HL-60 (cell line): ENCODE measurements at regions not wholly inside any gene's neighbourhood (a gene's known extent, or its start where the extent isn't known, plus 50 kb on each side); places are given as distances from the start of the nearest gene placed in this dataset.

Experiments used
- DNase-seq, 2 experiments: peaks; one replicate each; pipeline ENCODE4 v3.0.0-alpha.2; 2010 to 2020; ENCODE audit warnings: low read depth in 1 of 2, low spot score in 1 of 2
- H3K27ac ChIP-seq: fragments of 250-450 bp; sonication (Bioruptor Pico); replicated peaks from 2 replicates; pipeline ENCODE4 v1.5.1; 2020; ENCODE audit warnings: mild to moderate bottlenecking, moderate library complexity
- H3K27me3 ChIP-seq: fragments of 250-450 bp; sonication (Bioruptor Pico); 2 replicates; pipeline ENCODE4 v1.5.1; 2021; ENCODE audit warnings: mild to moderate bottlenecking, moderate library complexity; ENCODE audit not compliant: insufficient read depth, poor library complexity, severe bottlenecking
- H3K4me3 ChIP-seq: replicated peaks from 2 replicates; pipeline ENCODE4 v1.5.1; 2011; ENCODE audit warnings: mild to moderate bottlenecking, control low read depth, low read length; ENCODE audit not compliant: insufficient read depth
- CTCF ChIP-seq: IDR thresholded peaks from one replicate; pipeline ENCODE4 v1.5.1; 2011; ENCODE audit warnings: low read length, control low read depth, inconsistent platforms; ENCODE audit not compliant: insufficient read depth
- GABPA ChIP-seq: IDR thresholded peaks from 2 replicates; pipeline ENCODE4 v1.6.1; 2012; ENCODE audit warnings: low read depth
- POLR2AphosphoS5 ChIP-seq: IDR thresholded peaks from 2 replicates; pipeline ENCODE4 v1.6.1; 2012; ENCODE audit warnings: low read depth
- REST ChIP-seq: IDR thresholded peaks from 2 replicates; pipeline ENCODE4 v1.6.1; 2012; ENCODE audit warnings: low read depth; ENCODE audit not compliant: insufficient replicate concordance
- SPI1 ChIP-seq: IDR thresholded peaks from 2 replicates; pipeline ENCODE4 v1.6.1; 2012; ENCODE audit warnings: low read depth, mild to moderate bottlenecking, borderline replicate concordance

GRCh38 chr14:65943916-65944410 is 531.4 kb downstream of the FUT8 start:
- Histone ChIP-seq H3K4me3 (no peak overlapping the region), H3K27me3 (no peaks in the 10 kb centered on the region), H3K27ac (no peak overlapping the region)
- TF ChIP-seq SPI1 (no peak), REST (no peak), POLR2AphosphoS5 (no peak), GABPA (no peak), CTCF (no peak)
- DNase-seq: no peak

- no peak for DNase-seq
- no peaks in the 10 kb centered on the region for H3K27me3 ChIP-seq
- no peak for TF ChIP-seq CTCF
- no peak for TF ChIP-seq POLR2AphosphoS5
- TF ChIP-seq GABPA: no peak
- TF ChIP-seq SPI1: no peak
- TF ChIP-seq REST: no peak
- no peak overlapping the region for H3K27ac ChIP-seq
- H3K4me3 ChIP-seq: no peak overlapping the region
These were observed 532.8 kb downstream of the FUT8 start for GRCh38 chr14:65945327-65945726.

GRCh38 chr14:65946494-65946893 is 534.0 kb downstream of the FUT8 start:
- H3K27ac ChIP-seq: no peak overlapping the region
- no peak for TF ChIP-seq GABPA
- no peak for TF ChIP-seq SPI1
- no peak for TF ChIP-seq CTCF
- TF ChIP-seq POLR2AphosphoS5: no peak
- no peak for TF ChIP-seq REST
- no peaks in the 10 kb centered on the region for H3K27me3 ChIP-seq
- DNase-seq: no peak
- H3K4me3 ChIP-seq: no peak overlapping the region
